VCaP (cell line): ENCODE measurements at regions not wholly inside any gene's neighbourhood (a gene's known extent, or its start where the extent isn't known, plus 50 kb on each side); places are given as distances from the start of the nearest gene placed in this dataset.
"Not testable (repeated sequence)": the region's sequence is repeated elsewhere in the genome, so short reads cannot be mapped to it uniquely, and the experiment has no call there.

Experiments
- H3K27ac ChIP-seq: fragments of 450-650 bp; 2 replicates; pipeline ENCODE4 v1.5.1; 2017
- TF ChIP-seq, protein P1 (sequence below): fragments of 450-650 bp; conservative IDR thresholded peaks from 2 replicates; pipeline ENCODE4 v1.5.1; 2017; ENCODE audit warnings: mild to moderate bottlenecking, moderate library complexity

DNA sequence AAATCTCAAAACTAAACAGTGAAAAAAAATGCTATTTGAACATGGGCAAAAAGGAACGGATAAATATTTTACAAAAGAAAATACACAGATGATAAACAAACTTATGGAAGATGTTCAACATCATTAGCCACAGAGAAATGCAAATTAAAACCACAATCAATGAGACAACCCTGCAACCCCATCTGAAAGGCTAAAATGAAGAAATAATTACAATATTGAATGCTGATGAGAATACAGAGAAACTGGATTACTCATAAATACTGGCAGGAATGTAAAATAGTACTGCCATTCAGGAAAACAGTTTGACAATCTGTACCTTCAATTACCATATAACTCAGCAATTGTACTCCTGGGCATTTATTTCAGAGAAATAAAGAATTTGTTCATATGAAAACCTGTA is 193.1 kb upstream of the UBE2E3 start:
- TF ChIP-seq, protein P1, sequence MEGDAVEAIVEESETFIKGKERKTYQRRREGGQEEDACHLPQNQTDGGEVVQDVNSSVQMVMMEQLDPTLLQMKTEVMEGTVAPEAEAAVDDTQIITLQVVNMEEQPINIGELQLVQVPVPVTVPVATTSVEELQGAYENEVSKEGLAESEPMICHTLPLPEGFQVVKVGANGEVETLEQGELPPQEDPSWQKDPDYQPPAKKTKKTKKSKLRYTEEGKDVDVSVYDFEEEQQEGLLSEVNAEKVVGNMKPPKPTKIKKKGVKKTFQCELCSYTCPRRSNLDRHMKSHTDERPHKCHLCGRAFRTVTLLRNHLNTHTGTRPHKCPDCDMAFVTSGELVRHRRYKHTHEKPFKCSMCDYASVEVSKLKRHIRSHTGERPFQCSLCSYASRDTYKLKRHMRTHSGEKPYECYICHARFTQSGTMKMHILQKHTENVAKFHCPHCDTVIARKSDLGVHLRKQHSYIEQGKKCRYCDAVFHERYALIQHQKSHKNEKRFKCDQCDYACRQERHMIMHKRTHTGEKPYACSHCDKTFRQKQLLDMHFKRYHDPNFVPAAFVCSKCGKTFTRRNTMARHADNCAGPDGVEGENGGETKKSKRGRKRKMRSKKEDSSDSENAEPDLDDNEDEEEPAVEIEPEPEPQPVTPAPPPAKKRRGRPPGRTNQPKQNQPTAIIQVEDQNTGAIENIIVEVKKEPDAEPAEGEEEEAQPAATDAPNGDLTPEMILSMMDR, result no peak
- H3K27ac ChIP-seq, result no peak overlapping the region

DNA sequence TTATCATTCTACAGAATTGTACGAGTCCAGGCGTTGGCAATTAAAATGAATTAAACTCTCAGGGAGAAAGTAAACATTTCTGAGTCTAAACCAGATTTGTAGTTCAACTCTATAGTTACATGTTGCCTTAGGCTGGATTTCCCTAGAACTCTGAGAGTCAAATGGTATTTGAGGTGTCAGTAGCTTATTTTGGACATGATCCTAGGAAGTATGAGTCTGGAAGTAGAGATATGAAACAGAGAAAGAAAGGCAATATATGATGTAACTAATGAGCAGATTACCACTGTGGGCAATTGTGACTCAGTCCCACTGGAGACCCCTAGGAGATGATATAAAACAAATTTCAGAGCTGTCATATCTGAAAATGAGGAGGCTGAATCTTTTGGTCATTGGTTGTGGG is 199.1 kb upstream of the UBE2E3 start:
- TF ChIP-seq, protein P1, result no peak
- H3K27ac ChIP-seq, result no peak overlapping the region

DNA sequence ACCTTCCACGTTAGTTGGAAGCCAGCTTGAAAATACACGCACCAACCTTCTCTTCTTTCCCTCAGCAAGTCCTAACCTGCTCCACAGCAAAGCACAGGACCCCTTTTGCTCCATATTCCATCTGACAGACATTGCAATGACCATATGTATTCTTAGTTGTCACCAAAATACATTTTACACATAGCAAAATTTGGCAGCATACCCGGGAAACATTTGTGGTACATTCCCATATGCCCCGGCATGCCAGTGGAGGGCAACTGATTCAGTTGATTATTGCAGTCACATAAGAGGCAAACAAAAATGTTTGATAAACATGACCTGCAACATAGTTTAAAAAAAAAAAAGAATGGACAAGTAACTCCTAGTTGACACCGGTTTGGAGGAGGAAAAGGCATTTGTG is 202.1 kb upstream of the UBE2E3 start:
- H3K27ac ChIP-seq, result no peak overlapping the region
- TF ChIP-seq, protein P1, result no peak

DNA sequence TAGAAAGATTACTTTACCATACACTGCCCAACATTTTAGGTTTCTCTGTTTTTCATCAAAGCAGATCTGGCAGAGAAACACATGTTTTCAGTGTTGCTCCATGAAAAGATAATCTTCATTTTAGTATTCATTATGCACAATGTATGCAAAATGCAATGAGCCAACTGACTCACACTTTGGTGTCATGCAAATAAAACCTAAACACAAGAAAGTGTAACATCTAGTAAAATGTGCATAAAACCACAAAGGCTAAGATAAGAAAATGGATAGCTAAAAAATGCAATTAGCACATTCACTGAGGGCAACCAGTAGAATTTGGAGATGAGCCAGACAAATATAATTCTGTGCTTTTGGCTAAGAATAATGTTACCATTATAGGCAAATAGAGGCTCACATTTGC is 203.5 kb upstream of the UBE2E3 start:
- no peak overlapping the region for H3K27ac ChIP-seq
- TF ChIP-seq, protein P1, result no peak

DNA sequence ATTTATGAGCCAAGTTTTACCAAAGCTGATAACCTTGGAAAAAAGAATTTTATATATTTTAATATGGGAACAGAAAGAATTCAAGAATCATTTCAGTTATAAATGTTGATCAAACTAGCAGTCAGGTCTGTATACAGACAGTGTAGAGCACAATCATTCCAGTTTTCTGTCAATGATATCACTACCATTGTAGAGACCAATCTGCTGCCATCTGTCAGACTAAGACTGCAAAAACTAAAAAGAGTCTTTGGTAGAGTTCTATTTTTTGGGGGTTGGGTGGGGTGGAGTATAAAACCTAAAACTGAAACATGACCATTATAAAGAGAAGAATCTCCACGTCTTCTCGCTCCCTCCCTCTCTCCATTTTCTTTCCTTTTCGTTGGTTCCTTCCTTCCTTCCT is 204.7 kb upstream of the UBE2E3 start:
- TF ChIP-seq, protein P1, result no peak
- H3K27ac ChIP-seq, result no peak overlapping the region

DNA sequence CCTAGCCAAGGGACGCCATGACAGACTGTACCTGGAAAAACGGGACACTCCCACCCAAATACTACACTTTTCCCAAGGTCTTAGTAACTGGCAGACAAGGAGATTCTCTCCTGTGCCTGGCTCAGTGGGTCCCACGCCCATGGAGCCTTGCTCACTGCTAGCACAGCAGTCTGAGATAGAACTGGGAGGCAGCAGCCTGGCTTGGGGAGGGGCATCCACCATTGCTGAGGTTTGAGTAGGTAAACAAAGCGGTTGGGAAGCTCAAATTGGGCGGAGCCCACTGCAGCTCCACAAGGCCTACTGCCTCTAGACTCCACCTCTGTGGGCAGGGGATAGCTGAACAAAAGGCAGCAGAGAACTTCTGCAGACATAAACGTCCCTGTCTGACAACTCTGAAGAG is 215.1 kb upstream of the UBE2E3 start:
- not testable (repeated sequence) for H3K27ac ChIP-seq

DNA sequence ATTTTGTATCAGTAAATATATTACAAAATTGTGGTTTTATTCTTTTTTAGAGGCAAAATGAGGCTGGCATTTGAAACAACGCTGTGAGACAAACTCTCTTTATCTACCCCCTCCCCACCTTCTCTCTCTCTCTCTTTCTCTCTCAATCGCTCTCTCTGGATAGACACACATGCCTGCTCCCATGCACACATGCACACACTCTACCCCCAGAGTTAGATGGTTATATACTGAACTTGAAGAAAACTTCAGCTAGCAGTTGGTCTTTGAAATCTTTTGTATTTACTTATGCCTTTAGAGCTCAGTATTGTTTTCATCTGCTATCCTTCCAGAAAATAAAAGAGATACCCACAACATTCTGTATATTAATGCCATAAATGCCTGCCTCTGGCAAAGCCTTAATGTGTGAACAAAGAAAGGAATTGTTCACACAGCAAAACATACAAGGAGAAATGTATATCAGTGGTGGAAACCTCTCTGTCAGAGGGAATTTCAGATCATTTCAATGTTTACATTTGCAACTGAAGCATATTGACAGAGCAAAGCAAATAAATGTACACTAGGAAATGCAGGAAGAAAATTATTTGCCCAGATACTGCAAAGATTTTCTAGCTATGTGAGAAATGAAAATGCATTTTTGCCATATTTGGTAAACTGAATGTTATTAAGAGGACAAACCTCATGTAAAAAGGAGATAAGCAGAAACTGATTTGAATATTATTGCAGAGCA is 217.0 kb upstream of the UBE2E3 start:
- TF ChIP-seq, protein P1, result no peak
- peak overlapping the region; percentile 69 for H3K27ac ChIP-seq

DNA sequence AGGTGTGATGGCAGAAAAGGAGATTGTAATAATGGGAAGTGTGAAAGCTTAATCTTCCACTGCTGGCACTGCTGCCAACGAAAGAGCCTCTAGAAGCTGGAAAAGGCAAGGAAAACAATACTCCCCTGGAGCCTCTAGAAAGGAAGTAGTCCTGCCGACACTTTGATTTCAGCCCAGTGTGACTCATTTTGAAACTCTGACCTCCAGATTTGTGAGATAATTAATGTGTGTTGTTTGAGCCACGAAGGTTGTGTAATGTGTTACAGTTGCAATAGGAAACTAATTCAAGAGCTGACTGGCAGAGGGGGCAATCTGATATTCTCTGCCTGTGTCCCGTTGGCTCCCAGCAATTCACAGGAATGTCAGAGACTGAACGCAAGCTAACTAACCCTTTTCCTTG is 219.2 kb upstream of the UBE2E3 start:
- no peak overlapping the region for H3K27ac ChIP-seq

More for the DNA sequence above, 219.2 kb upstream of the UBE2E3 start:
- TF ChIP-seq, protein P1, result no peak
